GM19240 (cell line): ENCODE measurements at regions not wholly inside any gene's neighbourhood (a gene's known extent, or its start where the extent isn't known, plus 50 kb on each side); places are given as distances from the start of the nearest gene placed in this dataset.

Source experiments
- DNase-seq: peaks from one replicate; pipeline ENCODE4 v3.0.0; 2011; ENCODE audit warnings: low spot score; ENCODE audit not compliant: insufficient read length

DNA sequence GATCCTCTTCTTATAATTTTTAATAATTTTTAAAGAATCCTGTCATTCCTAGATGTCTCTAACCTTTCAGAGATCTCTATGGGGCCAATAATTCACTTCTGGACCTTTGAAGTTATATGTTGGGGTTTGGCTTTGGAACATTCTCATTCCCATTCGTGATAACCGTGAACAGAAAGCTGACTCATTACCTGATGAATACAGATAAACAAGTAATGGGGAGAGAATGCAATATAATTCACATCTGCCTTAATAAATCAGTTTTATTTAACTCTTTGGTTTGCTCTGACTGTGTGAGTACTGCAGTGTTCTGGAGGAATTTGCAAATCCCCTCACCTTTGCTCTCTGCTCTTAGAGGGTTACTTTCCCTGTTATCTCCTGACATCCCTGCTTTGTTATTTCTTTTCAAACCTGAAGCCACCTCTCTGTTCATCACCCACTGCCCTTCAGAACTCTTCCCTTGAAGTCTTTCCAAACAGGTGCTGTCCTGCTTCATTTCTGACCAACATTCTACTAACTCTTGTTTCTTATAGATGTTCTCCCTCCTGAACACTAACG, 79.6 kb upstream of the SLC38A2 start:
- no peak for DNase-seq

DNA sequence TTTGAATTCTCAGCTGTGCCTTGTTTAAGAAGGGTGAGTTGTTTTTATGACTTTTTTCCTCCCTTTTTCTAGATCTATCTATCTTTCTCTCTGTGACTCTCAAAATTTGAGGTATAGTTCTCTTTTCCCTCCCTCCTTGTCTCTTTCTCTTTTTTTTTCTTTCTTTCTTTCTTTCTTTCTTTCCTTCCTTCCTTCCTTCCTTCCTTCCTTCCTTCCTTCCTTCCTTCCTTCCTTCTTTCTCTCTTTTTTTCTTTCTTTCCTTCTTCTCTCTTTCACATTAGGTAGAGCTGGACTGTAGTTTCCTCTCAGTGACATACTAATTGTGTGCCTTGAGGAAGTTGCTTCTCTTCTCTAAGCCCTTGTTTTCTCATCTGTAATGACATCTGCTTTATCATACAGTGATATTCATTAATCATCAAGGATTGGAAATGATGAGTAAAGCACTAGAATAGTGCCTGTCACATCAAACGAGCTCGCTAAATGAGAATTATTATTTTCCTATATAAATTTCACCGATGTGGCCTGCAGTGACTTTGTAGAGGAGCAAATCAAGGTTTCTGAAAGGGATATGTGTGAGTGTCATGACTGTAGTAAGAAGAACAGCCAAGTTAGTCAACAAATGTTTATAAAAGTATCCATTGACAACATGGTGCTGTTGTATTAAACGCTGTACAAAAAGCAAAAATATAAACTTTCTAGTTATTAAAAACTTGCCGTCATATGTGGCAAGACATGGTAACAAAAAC, 78.9 kb upstream of the SLC38A2 start:
- DNase-seq: no peak

DNA sequence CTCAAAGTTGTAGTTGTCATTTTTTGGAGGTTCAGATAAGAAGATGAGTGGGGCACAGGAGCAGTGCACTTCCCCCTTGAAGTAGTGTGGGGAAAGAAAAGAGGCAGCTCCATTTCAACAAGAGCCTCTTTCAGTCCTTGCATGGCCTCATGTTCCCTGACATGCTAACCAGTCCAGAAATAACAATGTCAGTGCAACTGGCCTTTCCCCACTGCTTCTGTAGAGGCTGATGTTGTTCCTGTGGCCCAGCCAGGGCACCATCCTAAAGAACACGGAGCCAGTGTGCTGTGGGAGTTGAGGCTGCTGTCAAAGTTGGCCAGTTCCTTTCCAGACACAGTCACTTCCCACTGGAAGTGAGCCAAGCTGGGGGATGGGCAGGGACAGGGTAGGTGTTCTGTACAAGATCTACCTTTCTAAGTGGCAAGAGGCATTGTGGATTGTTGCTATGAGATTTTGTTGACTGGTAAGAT, 77.7 kb upstream of the SLC38A2 start:
- no peak for DNase-seq

DNA sequence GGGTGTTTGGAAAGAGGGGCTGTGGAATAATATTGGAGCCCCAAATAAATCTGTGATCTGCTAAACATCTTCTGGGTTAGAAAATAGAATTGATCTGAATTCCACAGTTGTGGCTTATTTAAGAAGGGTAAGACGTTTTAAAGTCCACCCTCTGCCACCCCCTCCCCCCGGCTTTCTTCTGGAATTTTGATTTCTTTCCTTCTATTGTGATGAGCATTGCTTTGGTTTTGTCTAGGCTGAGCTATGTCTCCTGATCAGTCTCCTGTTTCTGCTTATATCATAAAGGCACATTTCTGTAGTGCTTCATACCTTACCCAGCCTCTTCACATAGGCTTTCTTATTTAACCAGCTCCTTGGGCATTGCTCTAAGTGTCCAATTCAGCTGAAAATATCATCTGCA, 77.3 kb upstream of the SLC38A2 start:
- no peak for DNase-seq

DNA sequence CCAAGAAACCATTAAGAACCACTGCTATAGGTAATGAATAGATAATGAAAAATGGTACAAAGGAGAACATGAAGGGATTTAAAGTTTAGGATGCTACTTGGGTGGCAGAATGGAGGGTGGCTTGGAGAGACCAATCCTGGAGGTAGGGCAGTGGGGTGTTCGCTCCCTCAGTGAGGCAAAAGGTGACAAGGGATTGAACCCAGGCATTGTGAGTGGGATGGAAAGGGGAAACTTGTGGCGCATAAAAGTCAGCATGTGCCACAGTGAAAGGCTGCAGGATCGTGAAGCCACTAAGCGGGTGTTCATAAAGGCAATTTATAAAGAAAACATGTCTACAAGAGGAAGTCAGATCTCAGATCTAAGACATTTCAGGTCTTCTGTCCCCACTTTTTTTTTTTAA, 76.7 kb upstream of the SLC38A2 start:
- DNase-seq: no peak

DNA sequence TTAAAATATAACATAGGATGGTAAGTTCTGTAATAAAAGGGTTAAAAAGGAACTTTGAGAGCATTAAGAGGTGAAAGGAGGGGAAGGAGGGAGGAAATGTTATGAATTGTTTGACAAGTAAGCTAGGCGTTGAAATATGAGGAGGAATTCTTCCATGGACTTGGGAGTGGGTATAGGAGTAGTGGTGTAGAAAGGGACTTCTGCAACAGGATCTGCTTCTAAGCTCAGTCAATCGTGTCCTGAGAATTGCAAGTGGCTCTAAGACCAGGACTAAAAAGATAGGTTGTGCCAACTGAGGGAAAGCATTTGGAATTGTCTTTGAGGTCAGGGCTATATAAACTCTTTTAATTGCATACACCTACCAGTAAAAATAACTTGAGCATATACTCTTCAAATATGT, 74.1 kb upstream of the SLC38A2 start:
- DNase-seq: no peak

DNA sequence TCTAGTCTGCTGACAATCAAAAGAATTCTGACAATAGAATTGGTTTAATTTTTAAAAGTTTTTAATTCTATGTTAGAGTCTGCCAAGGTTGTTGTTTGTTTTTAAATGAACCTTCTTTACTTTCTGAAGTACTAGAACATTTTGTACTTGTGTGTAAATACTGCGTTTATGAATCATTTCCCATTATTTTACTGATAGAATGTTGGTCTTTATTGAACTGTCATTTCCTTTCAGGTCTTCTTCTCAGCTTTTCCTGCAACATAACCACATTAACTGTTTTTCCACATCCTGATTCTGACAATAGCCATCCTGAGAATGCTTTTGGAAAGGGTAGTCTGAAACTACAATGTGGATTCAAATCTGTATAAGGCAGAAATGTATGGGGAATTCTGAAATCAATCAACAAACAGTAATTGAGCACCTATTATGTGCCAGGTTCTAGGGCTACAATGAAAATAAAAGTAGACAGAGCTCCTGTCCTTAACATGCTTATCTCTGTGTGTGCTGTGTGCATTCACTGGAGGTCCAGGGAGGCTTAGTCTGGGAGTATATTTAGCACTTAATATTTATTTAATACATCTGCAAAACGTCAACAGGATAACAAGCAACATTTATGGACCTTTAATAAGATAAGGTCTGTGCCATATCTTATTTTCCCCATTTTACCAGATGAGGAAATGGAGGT, 73.1 kb upstream of the SLC38A2 start:
- DNase-seq: no peak

DNA sequence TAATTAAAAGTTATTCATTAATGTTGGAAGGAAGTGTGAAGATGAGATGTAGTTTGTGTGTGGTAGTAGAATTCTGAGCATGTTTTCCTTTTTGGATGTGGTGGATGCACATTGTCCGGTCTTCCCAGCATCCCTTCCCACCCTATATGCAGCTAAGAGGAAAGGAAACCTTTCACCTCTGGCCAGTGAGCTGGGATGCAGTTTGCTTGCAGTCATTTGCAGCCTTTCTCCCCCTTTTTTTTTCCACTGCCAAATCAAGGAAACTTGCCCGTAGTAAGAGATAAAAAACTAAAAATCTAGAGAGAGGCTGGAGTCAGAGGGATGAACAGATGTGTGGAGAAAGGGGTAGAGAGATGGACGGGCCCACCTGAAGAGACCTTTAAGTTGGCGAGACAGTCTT, 72.5 kb upstream of the SLC38A2 start:
- no peak for DNase-seq

DNA sequence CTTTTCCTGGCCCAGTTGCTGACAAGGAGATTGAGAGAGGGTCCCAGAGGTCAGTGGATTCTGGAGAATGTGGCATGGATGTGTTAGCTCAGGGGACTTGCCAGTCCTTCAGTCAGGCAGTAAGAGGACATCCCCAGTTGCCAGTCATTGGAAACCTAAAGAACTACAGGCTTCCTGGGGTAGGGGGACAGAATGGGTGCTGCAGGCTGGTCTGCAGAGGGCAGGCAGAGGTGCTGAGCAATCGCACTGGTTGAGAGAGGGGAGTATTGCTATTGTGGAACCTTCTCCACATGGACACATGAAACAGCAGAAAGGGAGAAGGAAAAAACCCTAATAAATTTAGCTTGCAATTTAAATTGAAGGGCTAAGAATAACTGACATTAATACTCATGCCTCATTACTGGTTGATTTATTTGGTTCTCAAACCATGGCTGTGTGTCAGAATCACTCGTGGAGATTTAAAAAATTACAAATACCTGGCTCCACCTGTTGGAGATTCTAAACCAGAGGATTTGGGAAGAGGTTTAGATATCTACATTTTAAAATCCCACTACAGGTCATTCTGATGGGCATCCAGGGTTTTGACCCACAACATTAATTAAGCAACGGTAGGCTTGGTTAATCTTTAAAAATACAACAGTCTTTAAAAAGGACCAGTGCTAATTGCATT, 71.2 kb upstream of the SLC38A2 start:
- no peak for DNase-seq

DNA sequence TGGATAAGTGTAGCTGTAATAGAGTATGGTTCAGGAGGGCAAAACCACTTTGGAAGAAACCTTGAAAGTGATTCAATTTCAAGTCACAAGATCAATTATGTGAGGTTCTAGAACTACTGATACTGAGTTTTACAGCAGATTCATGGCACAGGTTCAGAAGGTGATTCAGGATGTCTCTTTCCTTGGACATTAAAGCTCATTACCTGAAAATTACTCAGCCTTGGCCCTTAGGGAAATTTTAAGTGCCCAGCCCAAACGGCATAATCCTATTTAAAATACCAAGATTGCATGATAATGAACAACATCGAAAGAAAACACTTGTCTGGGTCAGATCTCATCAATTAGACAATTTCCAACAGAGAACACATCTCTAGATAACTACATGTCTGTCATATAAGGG, 70.2 kb upstream of the SLC38A2 start:
- no peak for DNase-seq

DNA sequence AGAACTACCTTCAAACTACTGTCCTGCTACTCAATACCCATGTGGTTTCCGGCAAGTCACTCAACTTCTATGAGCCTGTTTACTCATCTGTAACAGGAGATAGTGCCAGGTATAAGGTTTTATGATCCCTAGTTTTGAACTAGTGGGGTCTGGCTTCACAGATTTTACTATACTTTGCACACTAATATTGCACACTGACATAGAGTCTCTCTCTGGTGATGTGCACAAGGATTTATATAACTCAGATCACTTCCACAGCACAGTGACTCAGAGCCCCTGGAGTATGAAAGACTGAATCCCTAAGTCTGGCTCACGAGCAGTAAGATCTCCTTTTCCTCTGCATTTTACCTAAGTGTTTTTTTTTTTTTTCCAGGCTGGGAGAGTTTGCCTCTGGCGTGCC, 69.7 kb upstream of the SLC38A2 start:
- no peak for DNase-seq

DNA sequence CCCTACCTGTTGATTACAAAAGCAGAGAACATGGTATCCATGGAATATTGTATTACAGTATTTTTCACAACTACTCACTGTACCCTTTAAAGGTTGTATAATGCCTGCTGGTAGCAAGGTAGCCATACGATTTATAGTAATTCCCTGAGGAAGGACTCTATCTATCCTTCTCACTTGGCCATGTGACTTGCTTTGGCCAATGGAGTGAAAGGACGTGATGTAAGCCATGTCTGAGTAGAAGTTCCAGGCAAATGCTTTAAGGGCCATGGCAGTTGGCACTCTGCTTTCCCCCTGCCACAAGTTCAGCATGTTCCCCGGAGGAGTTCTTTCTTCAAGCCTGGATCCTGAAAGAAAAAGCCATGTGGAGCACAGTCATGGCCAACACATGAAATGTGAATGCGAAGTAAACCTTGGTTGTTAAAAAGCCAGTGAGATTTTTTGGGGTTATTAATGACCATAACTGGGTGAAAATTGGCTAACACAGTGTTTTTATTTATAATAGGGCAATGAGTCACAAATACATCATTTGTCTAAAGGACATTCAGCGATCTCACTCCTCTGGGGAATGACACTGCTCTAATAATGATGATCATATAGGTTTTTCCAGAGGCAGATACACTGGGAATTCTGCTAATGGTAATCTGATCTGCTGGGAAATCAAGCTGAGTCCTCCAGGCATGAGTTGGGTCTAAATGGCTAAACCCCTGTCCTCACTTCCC, 67.4 kb upstream of the SLC38A2 start:
- no peak for DNase-seq

DNA sequence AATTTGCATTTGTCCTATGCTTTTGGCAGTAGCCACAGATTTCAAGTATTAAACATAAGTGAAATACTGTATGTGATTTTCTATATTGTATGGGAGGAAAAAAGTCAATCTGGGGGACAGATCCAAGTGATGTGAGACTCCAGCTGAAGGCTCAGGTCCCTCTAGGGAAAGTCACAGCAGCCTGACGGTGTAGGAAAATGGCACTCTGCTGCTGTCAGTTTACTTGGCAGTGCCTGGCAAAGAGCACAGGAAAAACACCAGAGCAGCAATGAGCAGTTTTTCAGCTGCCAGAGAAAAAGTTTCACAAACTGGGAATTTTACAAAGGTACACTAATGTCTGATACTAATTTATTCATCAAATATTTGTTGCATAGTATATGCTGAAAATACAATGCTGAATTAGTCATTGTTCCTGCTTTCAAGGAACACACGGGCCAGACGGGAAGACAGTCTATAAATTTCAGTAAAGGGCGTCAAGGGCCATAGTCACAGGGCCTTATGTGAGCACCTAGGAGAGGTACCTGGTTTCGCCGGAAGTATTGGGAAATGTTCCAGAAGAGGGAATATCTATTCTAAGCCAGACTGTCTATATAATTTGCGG, 66.2 kb upstream of the SLC38A2 start:
- no peak for DNase-seq

DNA sequence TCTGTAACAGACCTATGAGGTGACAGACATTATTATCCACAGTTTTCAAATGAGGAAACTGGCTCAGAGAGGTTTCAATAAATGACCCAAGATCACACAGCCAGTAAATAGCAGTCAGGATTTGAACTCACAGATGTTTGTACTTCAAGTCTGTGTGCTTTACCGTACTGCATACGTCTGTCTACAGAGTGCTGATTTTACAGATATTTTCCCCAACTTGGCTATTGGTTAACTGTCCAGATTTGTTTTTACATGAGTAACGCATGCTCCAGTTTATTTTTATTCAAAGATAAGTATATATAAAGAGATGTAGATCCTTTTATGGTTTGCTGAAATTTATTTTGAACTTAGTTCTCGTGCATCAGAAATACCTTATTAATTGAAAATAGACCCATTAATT, 65.7 kb upstream of the SLC38A2 start:
- no peak for DNase-seq

DNA sequence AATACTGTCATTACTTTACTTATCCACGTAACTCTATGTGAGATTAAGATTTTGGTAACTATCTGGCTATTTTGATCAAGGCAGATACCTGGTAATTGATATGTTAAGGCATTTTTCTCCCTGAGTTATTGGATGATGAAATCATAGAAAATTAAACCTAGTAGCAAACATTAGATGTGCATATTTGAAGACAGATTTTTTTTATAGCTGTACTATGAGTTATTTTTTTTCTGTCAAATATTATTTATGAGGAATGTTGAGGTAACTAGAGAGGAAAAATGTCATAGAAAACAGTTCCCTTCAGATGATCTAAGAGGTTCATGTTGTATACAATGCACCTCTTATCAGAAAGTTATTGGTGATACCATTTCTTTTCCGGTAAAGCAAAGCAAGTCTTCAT, 64.9 kb upstream of the SLC38A2 start:
- DNase-seq: no peak

DNA sequence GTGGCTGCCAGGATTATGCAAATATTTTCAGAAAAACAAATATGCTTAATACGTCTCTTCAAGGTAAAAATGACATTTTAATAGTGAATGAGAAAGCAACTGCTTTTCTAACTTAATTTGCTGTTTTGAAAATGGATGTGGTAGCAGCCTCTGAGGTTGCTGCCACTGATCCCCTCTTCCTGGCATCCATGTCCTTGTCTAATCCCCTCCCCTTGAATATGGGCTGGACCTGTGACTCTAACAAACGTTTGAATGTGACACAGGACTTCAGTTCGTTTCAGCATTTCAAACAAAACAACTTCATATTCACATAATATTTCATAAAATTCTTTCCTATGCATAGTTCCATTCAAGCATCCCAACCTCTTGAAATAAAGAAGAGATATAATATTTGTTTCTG, 64.2 kb upstream of the SLC38A2 start:
- DNase-seq: no peak

DNA sequence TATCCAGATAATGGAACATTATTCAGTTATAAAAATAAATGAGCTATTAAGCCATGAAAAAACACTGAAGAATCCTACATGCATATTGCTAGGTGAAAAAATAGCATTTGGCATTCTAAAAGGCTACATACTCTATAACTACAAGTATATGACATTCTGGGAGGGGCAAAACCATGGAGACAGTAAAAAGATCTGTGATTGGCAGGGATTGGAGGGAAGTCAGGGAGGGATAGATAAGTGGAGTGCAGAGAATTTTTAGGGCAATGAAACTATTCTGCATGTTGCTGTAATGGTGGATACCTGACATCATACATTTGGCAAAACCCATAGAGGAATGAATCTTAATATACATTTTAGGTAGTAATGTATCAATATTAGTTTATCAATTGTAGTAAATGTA, 63.1 kb upstream of the SLC38A2 start:
- no peak for DNase-seq

DNA sequence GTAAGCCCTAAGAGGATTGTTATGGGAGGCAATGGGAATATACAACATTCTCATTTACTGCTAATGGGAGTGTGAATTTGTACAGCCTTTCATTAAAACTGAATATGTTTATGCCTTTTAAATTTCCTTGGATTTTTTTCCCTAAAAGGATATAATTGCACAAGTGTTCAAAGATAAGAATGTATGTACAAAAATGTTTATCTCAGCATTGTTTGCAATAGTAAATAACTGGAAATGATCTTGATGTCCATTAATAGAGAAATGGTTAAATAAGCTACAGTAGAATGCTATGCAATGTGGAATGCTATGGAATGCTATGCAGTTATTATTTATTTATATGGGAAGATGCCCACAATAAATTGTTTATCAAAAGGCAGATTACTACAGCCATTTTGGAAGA, 62.5 kb upstream of the SLC38A2 start:
- no peak for DNase-seq

DNA sequence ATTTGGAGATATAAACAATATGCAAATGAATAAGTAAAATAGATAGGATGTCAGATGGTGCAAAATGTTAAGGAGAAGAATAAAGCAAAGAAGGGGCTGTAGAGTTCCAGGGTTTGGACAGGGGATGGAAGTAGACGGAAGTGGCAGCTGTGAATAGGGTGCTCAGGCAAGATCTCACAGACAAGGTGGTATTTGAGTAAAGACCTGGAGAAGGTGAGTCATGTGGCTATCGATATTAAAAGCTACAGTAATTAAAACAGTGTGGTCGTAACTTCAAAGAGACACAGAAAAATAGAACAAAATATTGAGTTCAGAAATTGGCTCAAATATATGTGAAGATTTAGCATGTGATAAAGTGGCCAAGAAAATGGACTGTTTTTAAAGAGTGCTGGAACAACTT, 61.3 kb upstream of the SLC38A2 start:
- no peak for DNase-seq

DNA sequence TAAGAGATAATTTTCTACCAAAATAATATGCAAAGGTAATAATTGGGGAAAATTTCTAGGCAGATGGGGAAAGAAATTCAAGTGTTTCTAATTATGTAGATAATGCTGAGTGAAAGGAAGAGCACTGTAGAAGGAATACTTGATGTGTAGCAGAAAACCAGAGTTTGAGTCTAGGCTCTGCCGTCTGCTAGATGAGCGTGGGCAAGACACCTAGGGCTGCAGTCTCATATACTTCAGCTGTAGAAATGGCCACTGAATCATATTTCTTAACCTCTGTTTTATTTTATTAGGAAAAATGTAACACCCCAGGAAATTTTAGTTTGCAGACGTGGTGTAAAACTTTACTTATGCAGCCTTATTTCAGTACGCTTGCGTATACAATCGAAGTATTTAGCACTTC, 59.8 kb upstream of the SLC38A2 start:
- DNase-seq: no peak

DNA sequence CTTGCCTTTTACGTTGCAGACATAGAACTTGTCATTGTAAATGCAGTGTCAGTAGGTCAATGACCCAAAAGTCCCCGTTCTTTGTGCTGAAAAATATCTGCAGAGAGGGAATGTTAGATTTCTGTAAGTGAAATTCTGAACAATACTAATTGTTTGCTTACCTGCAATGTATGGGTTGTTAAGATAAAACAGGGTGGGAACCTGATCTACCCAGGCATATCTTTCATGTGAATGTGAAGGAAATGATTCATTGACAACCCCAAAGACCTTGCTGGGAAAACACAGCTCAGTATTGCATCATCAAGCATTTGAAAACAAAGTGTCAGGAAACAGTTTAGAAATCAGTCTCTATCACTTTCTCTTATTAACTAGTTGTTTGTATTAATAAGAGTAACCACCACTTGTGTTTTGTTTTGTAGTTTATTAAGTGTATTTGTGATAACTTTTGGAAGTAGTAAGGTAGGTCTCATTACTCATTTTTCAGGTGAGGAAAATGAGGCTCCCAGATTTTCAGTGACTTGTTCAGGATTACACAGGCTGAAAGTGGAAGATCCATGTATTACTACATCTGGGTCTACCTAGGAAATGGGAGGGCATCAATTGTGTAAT, 57.9 kb upstream of the SLC38A2 start:
- DNase-seq: no peak
